ENCODE measurements at regions not wholly inside any gene's neighbourhood (a gene's known extent, or its start where the extent isn't known, plus 50 kb on each side); places are given as distances from the start of the nearest gene placed in this dataset.

DNA sequence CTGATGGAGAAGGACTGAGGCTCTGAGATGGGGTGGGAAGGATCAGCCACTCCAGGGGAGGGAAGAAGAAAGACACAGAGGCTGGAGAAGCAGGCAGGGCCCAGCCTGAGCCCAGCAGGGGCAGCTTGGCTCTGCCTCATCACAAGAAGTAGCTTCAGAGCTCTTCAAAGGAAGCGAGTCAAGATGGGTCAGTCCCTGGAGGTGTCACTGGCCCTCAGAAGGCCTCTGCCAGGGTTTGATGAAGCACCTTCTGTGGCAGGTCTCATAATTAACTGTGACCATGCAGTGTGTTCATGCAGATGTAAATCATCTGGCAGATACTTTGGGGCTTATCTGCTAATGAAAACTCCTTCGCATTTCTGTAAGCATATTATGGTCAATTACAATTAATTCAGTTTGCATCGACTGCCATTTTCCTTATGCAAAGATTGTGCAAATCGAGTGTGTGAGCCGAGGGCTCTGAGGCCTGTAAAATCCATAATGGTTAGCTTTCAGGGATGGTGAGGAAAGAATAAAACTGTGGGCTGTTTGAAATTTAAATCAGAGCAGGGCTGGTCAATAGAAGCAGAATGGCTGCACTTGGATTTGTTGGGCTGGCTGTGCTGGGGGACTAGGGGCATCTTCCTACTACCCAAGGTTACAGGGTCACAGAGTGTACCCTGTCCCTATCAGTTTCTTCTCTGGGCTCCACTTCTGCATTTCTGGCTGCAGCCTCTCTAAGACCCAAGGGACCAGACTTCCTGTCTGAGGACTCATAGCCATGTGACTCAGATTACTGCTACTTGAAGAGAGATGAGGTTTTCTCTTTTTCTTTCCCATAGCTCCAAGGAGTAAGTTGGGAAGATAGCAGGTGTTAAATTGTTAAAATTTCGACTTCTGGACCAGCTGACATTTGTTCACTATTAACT is 376.6 kb downstream of the DHX35 start:
- no peak for TF ChIP-seq CTCF (IDR thresholded peaks at IDR 0.05; ENCODE audit: low read depth, low read length)
- no peak for TF ChIP-seq EZH2phosphoT487 (IDR thresholded peaks at IDR 0.05; ENCODE audit: low read depth)
